HCT116 (cell line): ENCODE measurements at regions not wholly inside any gene's neighbourhood (a gene's known extent, or its start where the extent isn't known, plus 50 kb on each side); places are given as distances from the start of the nearest gene placed in this dataset.

Source experiments
- ATAC-seq: fragments of 200-7000 bp; cut with Tn5 transposase; 2 replicates; pipeline ENCODE4 v1.9.1; 2020; ENCODE audit warnings: mild to moderate bottlenecking, moderate library complexity
- BruUV-seq: library from RNA; stranded (reverse); fragments of 400-500 nt; replicated peaks from 2 replicates; lab custom pipeline; 2021; lab: Mats Ljungman, UMichigan
- CTCF ChIA-PET: fragments of 300-600 bp; sonication (Branson Sonifier 250); formaldehyde crosslinking; loops from one replicate; lab custom pipeline; 2021; ENCODE audit warnings: antibody characterized with exemption; lab: Charles Lee
- POLR2A ChIA-PET: fragments of 300-600, 350-600 bp; sonication (Branson Sonifier 250); formaldehyde crosslinking; loops from one replicate; lab custom pipeline; 2021; ENCODE audit warnings: antibody characterized with exemption; lab: Charles Lee
- RAD21 ChIA-PET, 2 experiments: fragments of 300-600 bp; sonication (Branson Sonifier 250); formaldehyde crosslinking; loops; one replicate each; lab custom pipeline; 2023; ENCODE audit warnings: low total read pairs in 2 of 2; ENCODE audit not compliant: uncharacterized antibody in 2 of 2, unreplicated experiment in 2 of 2, low non-redundant PET in 1 of 2; lab: Charles Lee
- DNase-seq: peaks from one replicate; pipeline ENCODE4 v3.0.0-alpha.2; 2010; ENCODE audit warnings: low read depth, low spot score
- H2AFZ ChIP-seq: fragments of 200-600 bp; shearing (Covaris generic), sonication (generic); 2 replicates; pipeline ENCODE4 v1.6.1; 2017; ENCODE audit warnings: low read depth, mixed run types, mixed read lengths, antibody characterized with exemption, low read length; ENCODE audit not compliant: poor library complexity, severe bottlenecking
- H3K27ac ChIP-seq: 2 replicates; pipeline ENCODE4 v1.5.1; 2012; ENCODE audit warnings: low read depth, low read length
- H3K27me3 ChIP-seq: fragments of 200-600 bp; sonication (generic); 2 replicates; pipeline ENCODE4 v1.6.1; 2016; ENCODE audit warnings: mixed run types, low read length, mixed read lengths; ENCODE audit not compliant: insufficient read depth
- H3K36me3 ChIP-seq, 2 experiments: fragments of 200-500 bp in 1 of 2; fragments of 200-600 bp in 1 of 2; sonication (Bioruptor generic) in 1 of 2; sonication (generic) in 1 of 2; 2 replicates each; pipeline versions ENCODE4 v1.5.1 to v1.6.1; 2014 to 2016; ENCODE audit warnings: low read length in 2 of 2, inconsistent platforms in 1 of 2, mixed read lengths in 1 of 2, mixed run types in 1 of 2; ENCODE audit not compliant: insufficient read depth in 2 of 2, control insufficient read depth in 1 of 2
- H3K4me1 ChIP-seq, 2 experiments: fragments of 200-600 bp in 1 of 2; sonication (generic) in 1 of 2; 2 replicates each; pipeline versions ENCODE4 v1.5.1 to v1.6.1; 2012 to 2017; ENCODE audit warnings: low read length in 2 of 2, inconsistent platforms in 1 of 2, mild to moderate bottlenecking in 1 of 2, mixed read lengths in 1 of 2, mixed run types in 1 of 2, moderate library complexity in 1 of 2; ENCODE audit not compliant: insufficient read depth in 2 of 2, control insufficient read depth in 1 of 2
- H3K4me2 ChIP-seq: fragments of 200-600 bp; sonication (generic); 2 replicates; pipeline ENCODE4 v1.6.1; 2017; ENCODE audit warnings: mixed run types, low read length, mixed read lengths
- H3K4me3 ChIP-seq, 2 experiments: fragments of 200-600 bp in 1 of 2; sonication (generic) in 1 of 2; replicated peaks in 1 of 2; 2 replicates each; pipeline ENCODE4 v1.5.1; 2011 to 2016; ENCODE audit warnings: low read length in 2 of 2, control low read depth in 1 of 2, low read depth in 1 of 2, mild to moderate bottlenecking in 1 of 2, mixed read lengths in 1 of 2, mixed run types in 1 of 2
- H3K79me2 ChIP-seq: fragments of 200-600 bp; sonication (generic); 2 replicates; pipeline ENCODE4 v1.6.1; 2017; ENCODE audit warnings: mild to moderate bottlenecking, mixed run types, low read length, moderate library complexity, mixed read lengths; ENCODE audit not compliant: insufficient read depth
- H3K9ac ChIP-seq: fragments of 200-600 bp; sonication (generic); 2 replicates; pipeline ENCODE4 v1.6.1; 2016; ENCODE audit warnings: low read length, mixed read lengths
- H3K9me2 ChIP-seq: fragments of 200-600 bp; sonication (generic), shearing (Covaris generic); 2 replicates; pipeline ENCODE4 v1.6.1; 2017; ENCODE audit warnings: mixed run types, mild to moderate bottlenecking, moderate library complexity; ENCODE audit not compliant: insufficient read depth
- H3K9me3 ChIP-seq, 2 experiments: fragments of 200-500 bp in 1 of 2; fragments of 200-600 bp in 1 of 2; sonication (Bioruptor generic) in 1 of 2; sonication (generic) in 1 of 2; 2 replicates each; pipeline ENCODE4 v1.6.1; 2014 to 2017; ENCODE audit warnings: low read length in 2 of 2, mixed read lengths in 2 of 2, inconsistent platforms in 1 of 2, low read depth in 1 of 2, mild to moderate bottlenecking in 1 of 2, mixed run types in 1 of 2, moderate library complexity in 1 of 2; ENCODE audit not compliant: control insufficient read depth in 1 of 2, insufficient read depth in 1 of 2
- H4K20me1 ChIP-seq: fragments of 200-600 bp; sonication (generic), shearing (Covaris generic); 2 replicates; pipeline ENCODE4 v1.6.1; 2017; ENCODE audit warnings: mixed run types, mild to moderate bottlenecking, moderate library complexity; ENCODE audit not compliant: insufficient read depth
- CBX3 ChIP-seq: IDR thresholded peaks from 2 replicates; pipeline ENCODE4 v1.6.1; 2012; ENCODE audit warnings: low read depth
- CEBPB ChIP-seq: IDR thresholded peaks from 2 replicates; pipeline ENCODE4 v1.6.1; 2012; ENCODE audit warnings: low read depth
- ELF1 ChIP-seq: IDR thresholded peaks from 2 replicates; pipeline ENCODE4 v1.6.1; 2012; ENCODE audit warnings: low read depth, borderline replicate concordance
- SRF ChIP-seq: IDR thresholded peaks from 2 replicates; pipeline ENCODE4 v1.6.1; 2012; ENCODE audit warnings: low read depth
- YY1 ChIP-seq: IDR thresholded peaks from 2 replicates; pipeline ENCODE4 v1.6.1; 2011; ENCODE audit warnings: low read length, low read depth, moderate library complexity, mild to moderate bottlenecking; ENCODE audit not compliant: insufficient replicate concordance; ENCODE audit errors: extremely low read depth
- intact Hi-C: fragments of 100-400 bp; cut with micrococcal nuclease; formaldehyde crosslinking; loops from 2 replicates; pipeline ENCODE4 v1.10.0; 2022
- TF ChIP-seq, protein P1 (sequence below): IDR thresholded peaks from 2 replicates; pipeline ENCODE4 v1.6.1; 2012
- TF ChIP-seq, protein P2 (sequence below): IDR thresholded peaks from 2 replicates; pipeline ENCODE4 v1.6.1; 2011; ENCODE audit warnings: mild to moderate bottlenecking, low read length, moderate library complexity; ENCODE audit not compliant: insufficient replicate concordance; ENCODE audit errors: extremely low read depth
- TF ChIP-seq, protein P3 (sequence below), 3 experiments: fragments of 200-600 bp in 1 of 3; sonication (generic) in 1 of 3; IDR thresholded peaks in 2 of 3; conservative IDR thresholded peaks in 1 of 3; 2 replicates each; pipeline ENCODE4 v1.5.1; 2012 to 2017; ENCODE audit warnings: low read depth in 2 of 3, low read length in 2 of 3, antibody characterized with exemption in 1 of 3, borderline replicate concordance in 1 of 3, control low read depth in 1 of 3, mild to moderate bottlenecking in 1 of 3, mixed read lengths in 1 of 3, mixed run types in 1 of 3, moderate library complexity in 1 of 3; ENCODE audit not compliant: insufficient read depth in 1 of 3
- TF ChIP-seq, protein P4 (sequence below): IDR thresholded peaks from 2 replicates; pipeline ENCODE4 v1.6.1; 2012

DNA sequence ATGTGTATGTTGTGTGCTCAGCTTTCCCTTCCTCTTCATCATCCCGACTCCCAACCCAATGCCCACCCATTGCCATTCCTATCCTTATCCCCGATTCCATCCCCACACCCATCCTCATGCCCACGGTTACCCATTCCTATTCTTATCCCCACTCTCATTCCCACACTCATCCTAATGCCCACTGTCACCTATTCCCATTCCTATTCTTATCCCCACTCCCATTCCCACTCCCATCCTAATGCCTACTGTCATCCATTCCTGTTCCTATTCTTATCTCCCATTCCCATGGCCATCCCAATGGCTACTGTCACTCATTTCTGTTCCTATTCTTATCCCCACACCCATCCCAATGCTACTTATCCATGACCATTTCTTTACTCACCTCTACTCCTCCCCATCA is 254.1 kb downstream of the DHX35 start:
- intact Hi-C loops: no loop called here
- no peaks in the 10 kb centered on the region for H3K9me2 ChIP-seq
- H3K27me3 ChIP-seq: peaks cover 46% of the 10 kb centered on the region
- H3K4me1 ChIP-seq: no peaks in the 10 kb centered on the region
- no peaks in the 10 kb centered on the region for H3K36me3 ChIP-seq
- ATAC-seq: no peak
- BruUV-seq: no TSS peak
- H2AFZ ChIP-seq: no peak overlapping the region
- no peaks in the 10 kb centered on the region for H3K79me2 ChIP-seq
- H3K4me2 ChIP-seq: no peak overlapping the region
- ChIA-PET POLR2A (no interaction called here), RAD21 (no interaction called here), CTCF (no interaction called here)
- H3K9ac ChIP-seq: no peak overlapping the region
- H3K9me3 ChIP-seq: no peaks in the 10 kb centered on the region
- H3K4me3 ChIP-seq: no peak overlapping the region
- no peaks in the 10 kb centered on the region for H4K20me1 ChIP-seq
- H3K27ac ChIP-seq: no peak overlapping the region
- no peak for TF ChIP-seq SRF
- no peak for TF ChIP-seq ELF1
- no peak for TF ChIP-seq CEBPB
- TF ChIP-seq, protein P1, sequence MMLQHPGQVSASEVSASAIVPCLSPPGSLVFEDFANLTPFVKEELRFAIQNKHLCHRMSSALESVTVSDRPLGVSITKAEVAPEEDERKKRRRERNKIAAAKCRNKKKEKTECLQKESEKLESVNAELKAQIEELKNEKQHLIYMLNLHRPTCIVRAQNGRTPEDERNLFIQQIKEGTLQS: no peak
- TF ChIP-seq YY1: no peak
- TF ChIP-seq, protein P2, sequence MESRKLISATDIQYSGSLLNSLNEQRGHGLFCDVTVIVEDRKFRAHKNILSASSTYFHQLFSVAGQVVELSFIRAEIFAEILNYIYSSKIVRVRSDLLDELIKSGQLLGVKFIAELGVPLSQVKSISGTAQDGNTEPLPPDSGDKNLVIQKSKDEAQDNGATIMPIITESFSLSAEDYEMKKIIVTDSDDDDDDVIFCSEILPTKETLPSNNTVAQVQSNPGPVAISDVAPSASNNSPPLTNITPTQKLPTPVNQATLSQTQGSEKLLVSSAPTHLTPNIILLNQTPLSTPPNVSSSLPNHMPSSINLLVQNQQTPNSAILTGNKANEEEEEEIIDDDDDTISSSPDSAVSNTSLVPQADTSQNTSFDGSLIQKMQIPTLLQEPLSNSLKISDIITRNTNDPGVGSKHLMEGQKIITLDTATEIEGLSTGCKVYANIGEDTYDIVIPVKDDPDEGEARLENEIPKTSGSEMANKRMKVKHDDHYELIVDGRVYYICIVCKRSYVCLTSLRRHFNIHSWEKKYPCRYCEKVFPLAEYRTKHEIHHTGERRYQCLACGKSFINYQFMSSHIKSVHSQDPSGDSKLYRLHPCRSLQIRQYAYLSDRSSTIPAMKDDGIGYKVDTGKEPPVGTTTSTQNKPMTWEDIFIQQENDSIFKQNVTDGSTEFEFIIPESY: no peak
- TF ChIP-seq, protein P3, sequence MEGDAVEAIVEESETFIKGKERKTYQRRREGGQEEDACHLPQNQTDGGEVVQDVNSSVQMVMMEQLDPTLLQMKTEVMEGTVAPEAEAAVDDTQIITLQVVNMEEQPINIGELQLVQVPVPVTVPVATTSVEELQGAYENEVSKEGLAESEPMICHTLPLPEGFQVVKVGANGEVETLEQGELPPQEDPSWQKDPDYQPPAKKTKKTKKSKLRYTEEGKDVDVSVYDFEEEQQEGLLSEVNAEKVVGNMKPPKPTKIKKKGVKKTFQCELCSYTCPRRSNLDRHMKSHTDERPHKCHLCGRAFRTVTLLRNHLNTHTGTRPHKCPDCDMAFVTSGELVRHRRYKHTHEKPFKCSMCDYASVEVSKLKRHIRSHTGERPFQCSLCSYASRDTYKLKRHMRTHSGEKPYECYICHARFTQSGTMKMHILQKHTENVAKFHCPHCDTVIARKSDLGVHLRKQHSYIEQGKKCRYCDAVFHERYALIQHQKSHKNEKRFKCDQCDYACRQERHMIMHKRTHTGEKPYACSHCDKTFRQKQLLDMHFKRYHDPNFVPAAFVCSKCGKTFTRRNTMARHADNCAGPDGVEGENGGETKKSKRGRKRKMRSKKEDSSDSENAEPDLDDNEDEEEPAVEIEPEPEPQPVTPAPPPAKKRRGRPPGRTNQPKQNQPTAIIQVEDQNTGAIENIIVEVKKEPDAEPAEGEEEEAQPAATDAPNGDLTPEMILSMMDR (IDR thresholded peaks at IDR 0.05 in 2 of 3, conservative IDR thresholded peaks at IDR 0.05 in 1 of 3; ENCODE audit: borderline replicate concordance in 1 of 3, insufficient read depth in 1 of 3, low read depth in 2 of 3, low read length in 2 of 3): no peak
- TF ChIP-seq CBX3: no peak
- TF ChIP-seq, protein P4, sequence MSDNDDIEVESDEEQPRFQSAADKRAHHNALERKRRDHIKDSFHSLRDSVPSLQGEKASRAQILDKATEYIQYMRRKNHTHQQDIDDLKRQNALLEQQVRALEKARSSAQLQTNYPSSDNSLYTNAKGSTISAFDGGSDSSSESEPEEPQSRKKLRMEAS: no peak
- DNase-seq: no peak
